ENCODE measurements at regions not wholly inside any gene's neighbourhood (a gene's known extent, or its start where the extent isn't known, plus 50 kb on each side); places are given as distances from the start of the nearest gene placed in this dataset.
"Not testable (repeated sequence)": the region's sequence is repeated elsewhere in the genome, so short reads cannot be mapped to it uniquely, and the experiment has no call there.

- Histone ChIP-seq H3K4me3 (no peak overlapping the region), H3K4me1 (peaks cover 0 to 10% (median 4%) of the 10 kb centered on the region in 6 donors), H3K27me3 (replicated peaks in 1 of 7) (no peaks in the 10 kb centered on the region), H3K9me3 (peaks cover 0 to 12% (median 3%) of the 10 kb centered on the region in 8 donors), H3K27ac (no peak overlapping the region), H3K36me3 (no peaks in the 10 kb centered on the region)
- DNase-seq: no peak
- WGBS, 5 donors: 66 to 74% (median 71%) methylated on average over 5 of the region's 5 CpGs
- TF ChIP-seq, protein P1, sequence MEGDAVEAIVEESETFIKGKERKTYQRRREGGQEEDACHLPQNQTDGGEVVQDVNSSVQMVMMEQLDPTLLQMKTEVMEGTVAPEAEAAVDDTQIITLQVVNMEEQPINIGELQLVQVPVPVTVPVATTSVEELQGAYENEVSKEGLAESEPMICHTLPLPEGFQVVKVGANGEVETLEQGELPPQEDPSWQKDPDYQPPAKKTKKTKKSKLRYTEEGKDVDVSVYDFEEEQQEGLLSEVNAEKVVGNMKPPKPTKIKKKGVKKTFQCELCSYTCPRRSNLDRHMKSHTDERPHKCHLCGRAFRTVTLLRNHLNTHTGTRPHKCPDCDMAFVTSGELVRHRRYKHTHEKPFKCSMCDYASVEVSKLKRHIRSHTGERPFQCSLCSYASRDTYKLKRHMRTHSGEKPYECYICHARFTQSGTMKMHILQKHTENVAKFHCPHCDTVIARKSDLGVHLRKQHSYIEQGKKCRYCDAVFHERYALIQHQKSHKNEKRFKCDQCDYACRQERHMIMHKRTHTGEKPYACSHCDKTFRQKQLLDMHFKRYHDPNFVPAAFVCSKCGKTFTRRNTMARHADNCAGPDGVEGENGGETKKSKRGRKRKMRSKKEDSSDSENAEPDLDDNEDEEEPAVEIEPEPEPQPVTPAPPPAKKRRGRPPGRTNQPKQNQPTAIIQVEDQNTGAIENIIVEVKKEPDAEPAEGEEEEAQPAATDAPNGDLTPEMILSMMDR (IDR thresholded peaks at IDR 0.05 in 8 of 11, conservative IDR thresholded peaks at IDR 0.05 in 3 of 11): no peak
- no peak for TF ChIP-seq POLR2A (IDR thresholded peaks at IDR 0.05)
- TF ChIP-seq POLR2AphosphoS5 (IDR thresholded peaks at IDR 0.05): no peak
- intact Hi-C loops (cut with DNase I; ENCODE audit: low total_unique reads): no loop called here
These were observed 68.2 kb upstream of the VGLL4 start for GRCh38 chr3:11711876-11712275.

GRCh38 chr3:11709782-11710181 is 66.1 kb upstream of the VGLL4 start:
- H3K4me1 ChIP-seq: no peaks in the 10 kb centered on the region
- TF ChIP-seq POLR2AphosphoS5 (IDR thresholded peaks at IDR 0.05) (no peak), POLR2A (IDR thresholded peaks at IDR 0.05) (no peak)
- TF ChIP-seq, protein P1 (IDR thresholded peaks at IDR 0.05 in 8 of 11, conservative IDR thresholded peaks at IDR 0.05 in 3 of 11): no peak
- no peaks in the 10 kb centered on the region for H3K27me3 ChIP-seq (replicated peaks in 1 of 7)
- intact Hi-C loops (cut with DNase I; ENCODE audit: low total_unique reads): no loop called here
- no peak for DNase-seq
- no peaks in the 10 kb centered on the region for H3K36me3 ChIP-seq
- H3K27ac ChIP-seq: no peak overlapping the region
- peaks cover 0 to 12% (median 3%) of the 10 kb centered on the region in 8 donors for H3K9me3 ChIP-seq
- no peak overlapping the region for H3K4me3 ChIP-seq
- WGBS, 5 donors: 86 to 99% (median 97%) methylated on average over 3 of the region's 3 CpGs

GRCh38 chr3:11707084-11707483 is 63.4 kb upstream of the VGLL4 start:
- WGBS, 5 donors: 79 to 94% (median 85%) methylated on average over 2 of the region's 2 CpGs
- H3K4me1 ChIP-seq; H3K4me3 ChIP-seq; DNase-seq; H3K27me3 ChIP-seq (replicated peaks in 1 of 7); H3K36me3 ChIP-seq; H3K27ac ChIP-seq; intact Hi-C loops (cut with DNase I; ENCODE audit: low total_unique reads): not testable (repeated sequence)
- peaks cover 0 to 12% (median 3%) of the 10 kb centered on the region in 8 donors for H3K9me3 ChIP-seq

GRCh38 chr3:11706604-11707003 is 62.9 kb upstream of the VGLL4 start:
- H3K27ac ChIP-seq: no peak overlapping the region
- H3K36me3 ChIP-seq: peaks cover 0 to 13% (median 0%) of the 10 kb centered on the region in 6 donors

More at GRCh38 chr3:11706604-11707003, 62.9 kb upstream of the VGLL4 start:
- H3K9me3 ChIP-seq: peaks cover 0 to 12% (median 3%) of the 10 kb centered on the region in 8 donors
- TF ChIP-seq, protein P1 (IDR thresholded peaks at IDR 0.05 in 8 of 11, conservative IDR thresholded peaks at IDR 0.05 in 3 of 11): no peak
- H3K27me3 ChIP-seq (replicated peaks in 1 of 7): no peaks in the 10 kb centered on the region
- intact Hi-C loops (cut with DNase I; ENCODE audit: low total_unique reads): no loop called here
- H3K4me1 ChIP-seq: no peaks in the 10 kb centered on the region
- H3K4me3 ChIP-seq: no peak overlapping the region
- DNase-seq: no peak
- WGBS, 5 donors: 94 to 96% (median 94%) methylated on average over 5 of the region's 5 CpGs

All from spleen (tissue), 11 donors.